B cell (primary cell): ENCODE measurements at regions not wholly inside any gene's neighbourhood (a gene's known extent, or its start where the extent isn't known, plus 50 kb on each side); places are given as distances from the start of the nearest gene placed in this dataset.

Experiments
- EZH2 ChIP-seq: IDR thresholded peaks from 2 replicates; pipeline ENCODE4 v1.6.1; 2012; ENCODE audit warnings: borderline replicate concordance, low read depth, mild to moderate bottlenecking, moderate library complexity, low read length; ENCODE audit not compliant: insufficient read depth, poor library complexity, severe bottlenecking
- TF ChIP-seq, protein P1 (sequence below): fragments of 200-600 bp; IDR thresholded peaks from one replicate; pipeline ENCODE4 v1.8.0; 2022; ENCODE audit warnings: antibody characterized with exemption, mild to moderate bottlenecking

GRCh38 chr5:117633093-117633492, 1058.5 kb upstream of the SEMA6A start:
- TF ChIP-seq, protein P1, sequence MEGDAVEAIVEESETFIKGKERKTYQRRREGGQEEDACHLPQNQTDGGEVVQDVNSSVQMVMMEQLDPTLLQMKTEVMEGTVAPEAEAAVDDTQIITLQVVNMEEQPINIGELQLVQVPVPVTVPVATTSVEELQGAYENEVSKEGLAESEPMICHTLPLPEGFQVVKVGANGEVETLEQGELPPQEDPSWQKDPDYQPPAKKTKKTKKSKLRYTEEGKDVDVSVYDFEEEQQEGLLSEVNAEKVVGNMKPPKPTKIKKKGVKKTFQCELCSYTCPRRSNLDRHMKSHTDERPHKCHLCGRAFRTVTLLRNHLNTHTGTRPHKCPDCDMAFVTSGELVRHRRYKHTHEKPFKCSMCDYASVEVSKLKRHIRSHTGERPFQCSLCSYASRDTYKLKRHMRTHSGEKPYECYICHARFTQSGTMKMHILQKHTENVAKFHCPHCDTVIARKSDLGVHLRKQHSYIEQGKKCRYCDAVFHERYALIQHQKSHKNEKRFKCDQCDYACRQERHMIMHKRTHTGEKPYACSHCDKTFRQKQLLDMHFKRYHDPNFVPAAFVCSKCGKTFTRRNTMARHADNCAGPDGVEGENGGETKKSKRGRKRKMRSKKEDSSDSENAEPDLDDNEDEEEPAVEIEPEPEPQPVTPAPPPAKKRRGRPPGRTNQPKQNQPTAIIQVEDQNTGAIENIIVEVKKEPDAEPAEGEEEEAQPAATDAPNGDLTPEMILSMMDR, result no peak
- TF ChIP-seq EZH2, result no peak
